ENCODE measurements at regions not wholly inside any gene's neighbourhood (a gene's known extent, or its start where the extent isn't known, plus 50 kb on each side); places are given as distances from the start of the nearest gene placed in this dataset.

DNA sequence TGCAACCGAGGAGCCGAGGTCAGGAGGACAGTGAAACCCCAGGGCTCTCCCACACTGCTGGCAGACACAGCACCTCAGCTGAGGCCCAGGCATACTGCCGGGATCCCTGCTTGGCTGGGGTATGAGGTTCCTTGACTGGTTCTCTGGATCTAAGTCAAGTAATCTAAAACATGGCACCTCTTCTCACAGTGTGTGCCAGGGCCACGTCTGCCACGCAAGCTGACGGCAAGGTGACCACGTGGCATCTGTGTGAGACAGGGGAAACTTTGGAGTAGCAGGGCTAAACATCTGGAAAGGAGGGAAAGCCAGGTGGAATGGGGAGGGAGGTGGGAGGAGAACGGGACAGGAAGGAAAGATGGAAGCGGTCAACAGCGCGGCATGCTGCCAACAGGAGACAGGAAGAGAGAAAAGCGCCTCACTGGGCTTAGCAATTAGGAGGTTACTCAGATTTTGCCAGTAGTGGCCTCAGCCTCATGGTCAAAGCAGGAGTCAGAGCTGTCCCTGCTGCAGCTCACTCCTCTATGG lies 103.7 kb downstream of the CXCL12 start:
- no peak for TF ChIP-seq POLR2A (IDR thresholded peaks at IDR 0.05)
- TF ChIP-seq, protein P1, sequence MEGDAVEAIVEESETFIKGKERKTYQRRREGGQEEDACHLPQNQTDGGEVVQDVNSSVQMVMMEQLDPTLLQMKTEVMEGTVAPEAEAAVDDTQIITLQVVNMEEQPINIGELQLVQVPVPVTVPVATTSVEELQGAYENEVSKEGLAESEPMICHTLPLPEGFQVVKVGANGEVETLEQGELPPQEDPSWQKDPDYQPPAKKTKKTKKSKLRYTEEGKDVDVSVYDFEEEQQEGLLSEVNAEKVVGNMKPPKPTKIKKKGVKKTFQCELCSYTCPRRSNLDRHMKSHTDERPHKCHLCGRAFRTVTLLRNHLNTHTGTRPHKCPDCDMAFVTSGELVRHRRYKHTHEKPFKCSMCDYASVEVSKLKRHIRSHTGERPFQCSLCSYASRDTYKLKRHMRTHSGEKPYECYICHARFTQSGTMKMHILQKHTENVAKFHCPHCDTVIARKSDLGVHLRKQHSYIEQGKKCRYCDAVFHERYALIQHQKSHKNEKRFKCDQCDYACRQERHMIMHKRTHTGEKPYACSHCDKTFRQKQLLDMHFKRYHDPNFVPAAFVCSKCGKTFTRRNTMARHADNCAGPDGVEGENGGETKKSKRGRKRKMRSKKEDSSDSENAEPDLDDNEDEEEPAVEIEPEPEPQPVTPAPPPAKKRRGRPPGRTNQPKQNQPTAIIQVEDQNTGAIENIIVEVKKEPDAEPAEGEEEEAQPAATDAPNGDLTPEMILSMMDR (IDR thresholded peaks at IDR 0.05): no peak
